HG02981 (cell line): ENCODE measurements at regions not wholly inside any gene's neighbourhood (a gene's known extent, or its start where the extent isn't known, plus 50 kb on each side); places are given as distances from the start of the nearest gene placed in this dataset.
"Not testable (repeated sequence)": the region's sequence is repeated elsewhere in the genome, so short reads cannot be mapped to it uniquely, and the experiment has no call there.

Experiments
- ATAC-seq: cut with Tn5 transposase; IDR thresholded peaks from one replicate; pipeline ENCODE4 v1.9.1; 2021; ENCODE audit warnings: mild to moderate bottlenecking, moderate library complexity; ENCODE audit not compliant: unreplicated experiment

DNA sequence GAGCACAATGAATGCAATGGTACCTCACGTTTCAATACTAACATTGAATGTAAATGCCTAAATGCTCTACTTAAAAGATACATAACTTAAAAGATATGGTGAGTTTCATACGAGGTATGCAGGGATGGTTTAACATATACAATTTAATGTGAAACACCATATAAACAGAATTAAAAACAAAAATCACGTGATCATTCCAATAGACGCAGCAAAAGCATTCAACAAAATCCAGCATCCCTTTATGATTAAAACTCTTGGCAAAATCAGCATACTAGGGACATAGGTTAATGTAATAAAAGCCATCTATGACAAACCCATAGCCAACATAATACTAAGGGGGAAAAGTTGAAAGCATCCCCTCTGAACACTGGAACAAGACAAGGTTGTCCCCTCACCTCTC, 845.7 kb downstream of the SLC16A7 start:
- no peak for ATAC-seq

GRCh38 chr12:60451457-60451856, 855.6 kb downstream of the SLC16A7 start:
- ATAC-seq = no peak

DNA sequence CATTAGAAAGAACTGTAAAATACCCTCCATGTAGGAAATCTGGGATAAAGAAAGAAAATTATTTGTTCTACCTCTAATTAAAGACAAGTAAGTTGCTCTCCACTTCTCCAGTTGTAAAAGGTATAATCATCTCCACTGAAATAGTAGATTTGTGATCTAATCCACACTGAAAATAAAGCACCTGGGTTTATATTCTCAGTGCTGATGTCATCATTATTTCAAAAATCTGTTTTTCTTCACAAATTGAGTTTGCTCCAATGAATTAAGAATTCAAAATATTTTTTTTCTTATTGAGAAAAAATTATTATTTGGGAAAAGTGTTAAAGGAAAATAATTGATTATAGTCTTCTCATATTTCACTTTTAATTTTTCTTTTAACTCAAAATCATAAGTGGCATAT, 869.2 kb downstream of the SLC16A7 start:
- ATAC-seq = no peak

DNA sequence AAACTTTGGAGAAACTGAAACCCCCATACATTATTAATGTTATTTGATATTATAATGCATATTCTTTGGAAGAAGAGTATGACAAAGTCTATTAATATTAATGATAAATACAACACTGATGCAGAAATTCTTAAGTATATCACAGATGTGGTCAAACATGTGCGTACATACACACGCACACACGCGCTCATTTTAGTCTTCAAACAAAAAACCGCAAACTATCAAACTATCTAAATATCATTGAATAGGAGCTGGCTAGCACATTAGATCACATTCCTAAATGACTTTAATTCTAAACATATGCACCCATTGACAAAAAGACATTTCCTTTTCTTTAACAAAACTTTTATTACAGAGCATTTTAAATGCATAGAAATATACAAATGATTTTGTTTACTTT, 872.7 kb downstream of the SLC16A7 start:
- ATAC-seq = no peak

DNA sequence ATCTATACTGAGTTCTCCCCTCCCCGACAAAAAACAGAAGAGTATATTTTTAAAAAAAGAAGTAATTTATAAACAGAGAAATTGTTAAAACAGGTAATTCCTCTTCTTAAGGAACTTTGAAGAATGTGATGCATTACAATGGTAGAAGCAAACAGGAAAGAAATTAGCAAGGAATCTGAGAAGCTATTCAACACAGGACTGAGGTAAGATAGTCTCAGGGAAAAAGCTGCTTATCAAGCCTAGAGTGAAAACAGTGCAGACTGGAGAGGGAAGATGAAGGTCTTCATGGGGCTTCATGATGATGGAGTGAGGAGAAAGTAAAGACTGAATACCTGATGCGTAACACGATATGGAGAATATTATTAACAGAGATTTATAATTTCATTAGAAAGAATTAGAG, 880.0 kb downstream of the SLC16A7 start:
- no peak for ATAC-seq

- ATAC-seq = no peak
These were observed 891.5 kb downstream of the SLC16A7 start for GRCh38 chr12:60487284-60487683.

DNA sequence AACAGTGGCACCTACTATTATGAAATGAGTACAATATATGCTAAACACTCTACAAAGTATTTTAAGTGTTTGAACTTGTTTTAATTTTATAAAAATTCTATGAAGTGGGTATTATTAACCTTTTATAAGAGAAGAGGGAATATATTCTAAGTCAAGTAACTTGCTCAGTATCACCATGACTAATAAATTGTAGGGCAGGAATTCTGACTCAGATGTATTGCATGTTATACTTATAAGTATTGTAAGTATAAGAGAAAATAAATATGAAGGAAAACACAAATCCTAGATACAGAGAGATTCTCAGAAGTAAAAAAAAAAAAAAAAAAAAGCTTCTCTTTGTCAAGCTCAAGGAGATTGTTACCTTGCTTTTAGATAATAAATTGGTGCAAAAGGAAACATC, 893.2 kb downstream of the SLC16A7 start:
- no peak for ATAC-seq

DNA sequence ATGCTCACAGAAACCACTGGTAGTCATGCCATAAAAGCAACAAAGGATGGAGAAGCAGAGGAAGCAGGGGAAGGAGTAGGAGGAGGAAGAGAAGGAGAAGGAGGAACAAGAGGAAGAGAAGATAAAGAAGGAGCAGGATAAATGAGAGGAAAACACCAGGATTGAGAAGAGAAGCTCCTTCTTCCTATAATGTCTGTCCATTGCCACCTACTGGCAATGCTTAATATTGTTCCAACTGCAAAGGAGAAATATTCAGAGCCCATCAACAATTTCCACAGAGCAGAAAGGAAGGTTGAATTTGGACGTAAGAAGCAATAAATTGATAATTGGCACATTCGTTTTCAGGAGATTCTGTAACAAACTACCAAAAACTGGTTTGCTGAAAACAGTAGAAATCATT, 898.4 kb downstream of the SLC16A7 start:
- no peak for ATAC-seq

DNA sequence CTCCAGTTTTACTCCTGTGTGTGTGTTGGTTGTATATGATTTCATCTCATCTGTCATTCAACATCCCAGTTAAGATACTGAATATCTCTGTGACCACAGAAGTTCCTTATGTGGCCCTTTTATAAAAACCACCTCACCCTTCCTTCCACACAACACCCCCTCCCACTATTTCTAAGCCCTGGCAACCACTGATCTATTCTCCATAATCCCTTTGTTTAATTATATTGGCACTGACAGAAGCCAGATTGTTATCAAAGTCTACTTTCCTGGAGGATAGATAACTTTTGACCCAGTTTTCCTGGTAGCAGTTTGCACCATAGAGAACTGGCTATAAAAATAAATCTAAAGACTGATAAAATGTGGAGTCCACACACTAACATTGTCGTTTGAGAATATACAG, 902.8 kb downstream of the SLC16A7 start:
- no peak for ATAC-seq

DNA sequence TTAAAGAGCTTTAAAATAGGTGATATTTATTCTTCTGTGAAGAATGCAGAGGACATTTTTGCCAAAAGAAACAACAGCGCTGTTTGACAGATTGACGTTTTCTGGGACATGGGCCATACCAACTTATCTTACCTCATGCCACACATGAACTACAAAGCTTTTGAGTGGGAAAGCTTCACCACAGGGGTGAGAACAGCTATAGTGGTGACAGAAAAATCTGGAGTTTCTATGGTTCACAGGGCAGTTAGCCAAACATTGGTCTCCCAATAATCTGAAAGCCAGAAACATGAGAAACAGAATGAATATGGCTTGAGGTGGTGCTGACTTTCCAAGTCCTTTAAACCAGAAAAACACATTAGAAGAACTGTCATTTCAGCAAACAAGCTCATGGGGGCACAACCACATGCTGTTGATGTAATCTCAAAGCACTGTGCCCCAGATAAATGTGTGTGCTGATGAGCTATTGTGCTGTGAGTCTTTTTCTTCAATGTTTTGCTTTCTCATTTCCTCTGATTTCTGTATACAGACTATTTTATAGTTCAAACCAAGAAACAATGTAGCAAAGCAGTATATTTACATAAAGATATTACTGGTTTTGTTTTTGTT, 905.4 kb downstream of the SLC16A7 start:
- no peak for ATAC-seq

DNA sequence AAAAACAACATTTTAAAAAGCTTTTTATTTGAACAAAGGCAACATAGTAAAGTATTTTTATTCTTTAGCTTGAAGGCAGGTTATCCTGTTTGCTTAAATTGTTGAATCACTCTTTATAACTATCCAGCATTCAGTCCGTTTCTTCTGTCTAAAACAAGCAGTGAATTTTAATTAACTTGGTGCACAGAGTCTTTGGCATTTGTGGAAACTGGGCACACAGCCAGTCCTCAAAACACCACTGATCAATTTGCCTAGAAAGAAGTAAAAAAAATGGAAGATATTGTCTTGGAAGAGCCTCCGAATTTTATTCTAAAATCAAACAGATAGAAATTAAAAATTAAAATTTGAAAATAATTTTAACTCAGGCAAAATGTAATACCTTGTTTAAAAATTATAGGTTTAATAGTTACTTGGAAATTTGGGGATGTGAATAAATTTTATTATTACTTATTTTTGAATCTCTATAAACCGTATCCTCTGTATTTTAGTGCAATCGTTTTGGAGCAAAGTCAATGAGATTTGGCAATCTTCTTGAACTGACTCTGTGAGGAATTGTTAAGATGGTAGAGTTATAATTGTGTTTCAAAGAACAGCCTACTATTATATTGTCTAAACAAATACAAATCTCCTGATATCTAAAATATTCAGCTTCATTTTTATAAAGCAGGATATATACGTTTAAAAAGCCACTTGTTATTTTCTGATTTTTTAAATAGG, 927.0 kb downstream of the SLC16A7 start:
- ATAC-seq = no peak

GRCh38 chr12:60529261-60529660, 933.4 kb downstream of the SLC16A7 start:
- ATAC-seq = no peak

- no peak for ATAC-seq
These were observed 933.9 kb downstream of the SLC16A7 start for GRCh38 chr12:60529723-60530122.

DNA sequence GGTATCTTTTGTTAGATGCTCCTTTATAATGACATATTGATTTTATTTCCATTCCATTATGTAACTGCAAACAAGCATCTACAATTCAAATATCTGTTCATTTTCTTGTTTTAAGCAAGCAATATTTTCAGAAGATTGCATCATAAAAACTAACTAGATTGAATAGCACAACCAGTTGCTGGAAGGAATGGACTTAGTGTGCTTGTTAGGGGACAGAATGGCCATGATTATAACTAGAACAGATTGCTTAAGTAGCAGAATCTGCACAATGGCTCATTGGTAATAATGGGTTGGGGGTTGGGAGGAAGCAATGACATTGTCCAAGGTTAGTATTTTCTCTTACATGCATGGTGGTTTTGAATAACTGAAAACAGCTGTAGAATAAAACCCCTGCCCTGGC, 939.5 kb downstream of the SLC16A7 start:
- no peak for ATAC-seq

DNA sequence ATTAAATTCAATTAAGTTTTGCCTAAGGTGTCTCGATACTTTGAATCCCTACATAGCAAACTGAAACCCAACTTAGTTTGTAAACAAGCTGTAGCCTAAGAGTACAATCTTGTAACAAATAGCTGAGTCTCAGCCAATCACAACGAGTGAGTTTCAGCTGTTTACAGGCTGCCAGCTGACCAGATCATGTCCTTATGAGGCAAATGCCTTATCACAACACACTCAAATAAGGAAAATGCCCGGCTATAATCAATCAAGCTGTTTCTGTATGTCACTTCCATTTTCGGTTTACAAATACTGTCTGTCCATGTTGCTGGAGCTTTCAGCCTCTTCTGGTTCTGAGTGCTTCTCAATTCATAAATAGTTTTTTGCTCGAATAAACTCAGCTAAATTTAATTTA, 943.8 kb downstream of the SLC16A7 start:
- ATAC-seq = no peak

DNA sequence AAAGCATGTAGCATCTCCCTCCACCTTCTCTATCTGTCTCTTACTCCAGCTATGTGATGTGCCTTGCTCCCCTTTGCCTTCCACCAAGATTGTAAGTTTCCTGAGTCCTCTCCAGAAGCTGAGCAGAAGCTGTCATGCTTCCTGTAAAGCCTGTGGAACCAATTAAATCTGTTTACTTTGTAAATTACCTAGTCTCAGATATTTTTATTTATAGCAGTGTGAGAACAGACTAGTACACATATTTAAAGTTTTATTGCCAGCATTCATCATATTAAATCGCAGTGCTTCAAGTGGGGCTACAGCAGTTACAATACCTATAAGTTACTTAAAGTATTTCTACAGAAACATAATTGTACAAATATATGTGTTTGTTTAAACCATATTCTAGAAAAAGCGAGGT, 973.1 kb downstream of the SLC16A7 start:
- no peak for ATAC-seq

DNA sequence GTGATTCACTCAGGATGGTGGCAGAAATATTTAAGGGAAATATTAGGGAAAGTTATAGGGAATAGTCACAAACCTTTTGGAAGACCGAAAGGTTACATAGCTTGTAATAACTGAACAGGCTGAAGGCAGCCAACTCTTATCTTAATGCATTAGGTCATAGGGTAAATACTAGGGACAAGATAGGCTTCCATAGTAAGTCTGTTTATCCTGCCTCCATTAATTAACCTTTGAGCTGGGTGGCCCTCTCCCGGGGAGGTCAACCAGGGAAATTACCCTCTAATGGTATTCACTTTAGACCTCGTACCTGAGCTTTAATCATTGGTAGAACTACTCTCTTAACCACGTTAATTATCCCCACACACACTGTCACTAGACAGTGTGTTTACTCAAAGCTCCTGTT, 981.8 kb downstream of the SLC16A7 start:
- ATAC-seq = no peak

DNA sequence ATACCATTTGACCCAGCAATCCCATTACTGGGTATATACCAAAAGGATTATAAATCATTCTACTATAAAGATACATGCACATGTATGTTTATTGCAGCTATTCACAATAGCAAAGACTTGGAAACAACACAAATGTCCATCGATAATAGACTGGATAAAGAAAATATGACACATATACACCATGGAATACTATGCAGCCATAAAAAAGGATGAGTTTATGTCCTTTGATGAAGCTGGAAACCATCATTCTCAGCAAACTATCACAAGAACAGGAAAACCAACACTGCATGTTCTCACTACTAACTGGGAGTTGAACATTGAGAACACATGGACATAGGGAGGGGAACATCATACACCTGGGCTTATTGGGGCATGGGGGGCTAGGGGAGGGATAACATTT, 991.8 kb downstream of the SLC16A7 start:
- ATAC-seq = not testable (repeated sequence)

DNA sequence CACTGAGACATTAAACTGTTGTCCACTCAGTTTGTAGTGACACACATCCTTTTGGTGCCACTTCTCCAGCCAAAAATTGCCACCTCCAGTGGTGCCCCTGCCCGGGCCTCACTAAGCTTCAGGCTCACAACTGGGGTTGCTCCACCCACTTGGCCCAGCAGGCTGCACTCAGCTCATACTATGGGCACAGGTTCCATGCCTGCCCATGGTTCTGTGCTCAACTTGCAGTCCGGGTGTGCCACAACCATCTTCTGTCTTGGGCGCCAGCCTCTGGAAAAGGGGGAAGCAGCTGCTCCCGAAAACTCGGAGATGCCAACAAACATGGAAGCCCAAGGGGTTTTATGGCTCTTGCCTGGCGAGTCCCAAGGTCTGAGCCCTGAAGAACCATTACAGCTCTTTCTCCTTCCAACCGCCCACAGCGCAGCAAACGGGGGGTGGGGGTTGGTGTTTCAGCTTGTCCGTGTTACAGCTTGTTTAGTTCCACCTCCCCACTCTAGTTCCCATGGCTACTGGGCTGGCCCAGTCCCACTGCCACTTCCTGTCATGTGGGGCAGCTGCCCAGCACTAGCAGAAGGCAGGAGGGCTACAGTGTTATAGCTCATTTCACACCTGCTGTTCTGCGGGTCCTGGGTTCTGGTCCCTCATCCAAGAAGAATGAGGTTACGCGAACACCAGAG, 998.3 kb downstream of the SLC16A7 start:
- no peak for ATAC-seq

GRCh38 chr12:60602601-60603000, 1006.8 kb downstream of the SLC16A7 start:
- ATAC-seq = no peak

GRCh38 chr12:60603475-60603874, 1007.6 kb downstream of the SLC16A7 start:
- ATAC-seq = not testable (repeated sequence)

GRCh38 chr12:60616400-60616799, 1020.6 kb downstream of the SLC16A7 start:
- ATAC-seq = no peak
